Mammary epithelial cell (primary cell): ENCODE measurements at regions not wholly inside any gene's neighbourhood (a gene's known extent, or its start where the extent isn't known, plus 50 kb on each side); places are given as distances from the start of the nearest gene placed in this dataset.

Source experiments
- CTCF ChIP-seq, 2 donors: IDR thresholded peaks in 1 of 2; conservative IDR thresholded peaks in 1 of 2; 2 replicates each; pipeline ENCODE4 v1.5.1; 2011 to 2012; ENCODE audit warnings: inconsistent platforms in 2 of 2, low read length in 2 of 2, mild to moderate bottlenecking in 2 of 2, control low read depth in 1 of 2, low read depth in 1 of 2; ENCODE audit not compliant: insufficient read depth in 1 of 2; ENCODE audit errors: extremely low read depth in 1 of 2
- EZH2 ChIP-seq: IDR thresholded peaks from 2 replicates; pipeline ENCODE4 v1.6.1; 2012; ENCODE audit warnings: low read length, inconsistent platforms, borderline replicate concordance

GRCh38 chr6:40205004-40205403 is 270.7 kb upstream of the MOCS1 start:
- TF ChIP-seq EZH2 (no peak), CTCF (conservative IDR thresholded peaks at IDR 0.05 in 1 of 2, IDR thresholded peaks at IDR 0.05 in 1 of 2; ENCODE audit: extremely low read depth in 1 of 2, insufficient read depth in 1 of 2, low read depth in 1 of 2, low read length in 2 of 2) (no peak)
